HG03575 (cell line): ENCODE measurements at regions not wholly inside any gene's neighbourhood (a gene's known extent, or its start where the extent isn't known, plus 50 kb on each side); places are given as distances from the start of the nearest gene placed in this dataset.

ENCODE experiments used
- ATAC-seq: cut with Tn5 transposase; IDR thresholded peaks from one replicate; pipeline ENCODE4 v1.9.1; 2021; ENCODE audit not compliant: unreplicated experiment, insufficient number of reproducible peaks, low FRiP score; ENCODE audit errors: extremely low read depth

DNA sequence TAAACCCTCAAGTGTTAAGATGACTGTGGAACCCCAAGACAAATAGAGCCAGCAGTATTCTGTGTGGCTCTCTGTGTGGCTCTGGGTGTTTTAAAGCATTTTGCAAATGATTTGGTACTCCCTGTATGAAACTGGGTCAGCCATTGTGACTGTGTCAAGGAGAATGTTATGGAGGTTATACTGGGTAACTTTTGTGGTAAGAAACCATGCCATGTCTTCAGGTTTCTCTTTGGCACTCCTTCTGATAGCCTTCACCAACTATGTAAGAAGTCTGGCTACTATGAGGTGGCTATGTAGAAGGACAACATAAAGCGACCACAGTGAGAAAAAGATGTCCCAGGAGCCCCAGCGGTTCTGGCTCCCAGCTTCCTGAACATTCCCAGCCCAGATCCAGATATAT, 226.6 kb upstream of the RHOBTB1 start:
- no peak for ATAC-seq

DNA sequence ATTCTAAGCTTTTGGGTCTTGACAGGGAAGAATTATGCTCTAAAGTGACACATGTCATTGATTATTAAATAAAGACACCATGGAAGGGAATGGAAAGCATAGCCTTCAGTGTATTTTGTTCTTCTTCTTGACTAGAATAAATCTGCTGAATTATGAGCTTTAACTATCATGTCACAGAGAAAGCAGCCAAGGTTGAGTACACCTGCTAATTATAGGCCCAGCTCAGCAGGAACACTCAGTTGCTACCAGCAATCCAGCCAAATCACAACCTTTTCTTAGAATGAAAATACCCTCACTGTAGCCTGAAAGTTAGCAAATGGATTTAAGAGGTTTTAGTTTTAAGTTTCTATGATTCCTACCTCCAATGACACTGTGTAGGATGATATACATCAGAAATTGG, 225.3 kb upstream of the RHOBTB1 start:
- ATAC-seq, result no peak

DNA sequence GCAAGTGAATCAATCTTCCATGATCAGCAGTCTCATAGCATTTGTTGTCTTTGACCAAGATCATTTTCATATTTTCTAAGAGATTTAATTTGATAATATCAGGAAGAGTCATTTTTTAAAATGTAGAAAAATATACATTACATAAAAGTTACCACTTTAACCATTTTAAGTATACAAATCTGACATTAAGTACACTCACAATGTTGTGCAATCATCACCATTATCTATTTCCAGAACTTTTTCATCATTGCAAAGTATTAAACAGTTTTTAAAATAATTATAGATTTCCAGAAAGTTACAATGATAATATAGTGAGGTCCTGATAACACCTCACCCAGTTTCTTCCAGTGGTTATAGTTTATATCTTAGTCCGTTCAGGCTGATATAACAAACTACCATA, 222.5 kb upstream of the RHOBTB1 start:
- ATAC-seq, result no peak

DNA sequence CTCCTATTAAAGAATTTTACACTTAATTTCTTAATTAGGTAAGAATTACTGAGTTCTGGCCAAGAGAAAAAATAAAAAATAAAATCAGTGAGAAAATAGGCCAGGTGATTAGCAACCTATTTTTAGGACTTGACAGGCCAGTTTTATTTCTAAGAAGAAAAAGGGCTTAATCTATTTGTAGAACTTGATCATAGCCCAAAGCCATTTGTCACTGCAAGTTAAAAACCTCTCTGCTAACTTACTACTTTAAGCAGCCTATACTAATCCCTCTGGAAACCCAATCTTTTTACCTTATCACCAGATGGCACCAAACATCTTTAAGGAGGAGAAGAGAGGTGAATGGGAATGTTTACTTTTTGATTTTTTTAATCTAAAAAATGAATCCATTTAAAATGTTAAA, 222.1 kb upstream of the RHOBTB1 start:
- ATAC-seq, result no peak

DNA sequence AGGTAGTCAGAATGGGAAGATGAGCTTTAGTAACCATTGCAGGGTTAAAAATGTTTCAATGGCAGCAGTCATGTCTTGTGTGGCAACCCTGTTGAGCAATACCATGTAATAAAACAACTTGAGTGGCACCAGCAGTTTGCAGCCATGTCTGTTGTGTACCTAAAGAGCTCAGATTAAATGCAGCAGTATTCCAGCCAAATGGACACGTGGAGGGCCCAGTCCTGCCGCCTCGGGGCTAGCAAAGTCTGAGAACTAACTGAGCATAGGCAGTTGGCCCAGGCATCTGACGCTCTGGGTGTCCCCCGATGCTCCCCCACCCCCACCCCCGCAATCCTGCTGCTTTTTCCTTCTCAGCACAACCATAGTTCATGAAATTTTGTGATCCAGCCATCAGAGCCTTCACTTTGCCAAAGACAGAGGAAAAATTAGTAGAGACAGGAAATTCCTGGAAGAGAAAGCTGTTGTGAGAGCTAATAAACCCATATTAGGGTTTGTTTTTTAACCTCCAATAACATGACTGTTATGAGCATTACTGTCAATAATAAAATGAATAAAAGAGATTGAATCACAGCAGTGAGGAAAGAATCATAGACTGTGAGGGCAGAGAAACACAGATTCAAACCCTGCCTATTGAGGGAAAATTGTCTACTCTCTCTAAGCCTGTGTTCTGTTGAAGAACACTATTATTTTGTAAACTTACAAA, 220.6 kb upstream of the RHOBTB1 start:
- no peak for ATAC-seq

DNA sequence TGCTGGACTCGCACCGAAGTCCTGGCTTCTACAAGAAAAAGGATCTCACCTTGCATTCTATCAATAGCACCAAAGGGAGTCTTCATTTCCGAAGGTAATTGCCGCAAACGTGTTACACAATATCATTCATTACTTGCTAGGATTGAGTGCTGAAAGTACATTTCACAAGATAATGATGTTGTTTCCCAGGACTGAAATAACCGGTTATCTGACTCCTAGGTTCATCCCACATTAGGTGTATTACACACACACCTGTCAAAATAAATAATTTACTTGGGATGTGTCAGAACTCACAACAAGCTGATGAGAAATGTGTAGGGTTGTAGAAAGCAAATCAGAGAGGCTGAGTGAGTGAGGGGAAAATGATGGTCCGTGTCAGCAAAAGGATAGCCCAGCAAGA, 219.4 kb upstream of the RHOBTB1 start:
- no peak for ATAC-seq

DNA sequence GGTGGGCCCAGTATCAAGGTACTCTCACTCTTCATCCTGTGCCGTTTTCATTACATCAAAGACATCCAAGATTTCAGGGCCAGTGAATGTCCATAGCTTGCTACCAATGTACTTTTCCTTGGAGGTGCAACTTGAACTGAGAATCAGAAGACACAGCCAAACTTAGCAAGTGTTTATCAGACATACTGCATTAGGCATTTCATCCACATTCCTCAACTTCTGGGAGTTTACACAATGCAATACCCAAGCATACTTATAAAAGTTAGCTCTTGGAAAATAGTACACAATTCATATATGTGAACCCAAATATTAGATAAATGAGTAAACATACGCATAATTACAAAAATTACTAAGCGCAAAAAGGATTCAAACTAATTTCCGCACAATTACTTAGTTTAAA, 216.3 kb upstream of the RHOBTB1 start:
- ATAC-seq, result no peak

DNA sequence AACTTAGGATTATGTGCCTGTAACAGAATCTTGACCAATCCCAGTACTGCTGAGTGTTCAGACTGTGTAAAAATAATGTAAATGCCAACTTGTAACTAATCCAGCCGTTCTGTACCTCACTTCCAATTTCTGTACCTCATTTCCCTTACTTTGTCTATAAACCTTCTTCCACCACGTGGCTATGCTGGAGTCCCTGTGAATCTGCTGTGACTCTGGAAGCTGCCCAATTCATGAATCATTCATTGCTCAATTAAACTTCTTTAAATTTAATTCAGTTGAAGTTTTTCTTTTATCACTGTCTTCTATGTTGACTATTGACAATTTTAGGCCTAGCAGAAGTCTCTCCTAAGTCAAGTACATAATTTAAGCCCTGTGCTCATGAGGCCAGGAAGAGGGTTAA, 215.3 kb upstream of the RHOBTB1 start:
- no peak for ATAC-seq

DNA sequence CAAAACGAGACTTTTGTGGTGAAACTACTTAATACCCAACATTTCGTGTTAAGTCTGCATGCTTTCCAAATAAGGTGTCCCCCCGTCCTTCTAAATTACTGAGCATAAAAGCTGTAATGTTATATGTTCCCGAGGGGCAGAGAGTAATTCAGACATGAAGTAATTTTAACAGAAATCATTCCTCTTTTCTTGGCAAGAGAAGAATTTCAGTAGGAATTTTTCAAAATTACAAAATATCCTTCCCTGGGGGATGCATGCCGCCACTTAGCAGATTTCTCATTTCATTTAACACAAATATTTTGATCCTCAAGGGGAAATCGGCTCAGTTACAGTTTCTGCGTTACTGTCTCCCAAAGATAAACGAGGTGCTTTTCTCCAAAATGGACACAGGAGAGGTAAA, 213.2 kb upstream of the RHOBTB1 start:
- ATAC-seq, result no peak

DNA sequence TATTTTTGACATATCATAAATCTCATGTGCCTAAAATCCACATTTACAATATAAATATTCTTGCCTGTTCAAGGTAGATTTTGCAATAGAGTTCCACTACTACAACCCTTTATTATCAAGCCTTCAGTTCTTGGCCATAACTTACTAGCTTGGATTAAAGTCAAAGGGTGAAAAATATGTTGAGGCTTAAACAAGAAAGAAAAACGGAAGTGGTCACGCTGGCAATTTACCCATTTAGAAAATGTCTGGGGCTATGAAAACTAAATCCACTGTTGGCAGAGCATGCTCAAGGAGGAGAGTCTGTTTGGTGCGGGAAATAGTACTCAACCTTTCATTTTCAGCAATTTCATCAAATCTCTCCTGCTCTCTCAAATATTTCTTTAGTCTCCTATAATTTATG, 209.8 kb upstream of the RHOBTB1 start:
- ATAC-seq, result no peak

DNA sequence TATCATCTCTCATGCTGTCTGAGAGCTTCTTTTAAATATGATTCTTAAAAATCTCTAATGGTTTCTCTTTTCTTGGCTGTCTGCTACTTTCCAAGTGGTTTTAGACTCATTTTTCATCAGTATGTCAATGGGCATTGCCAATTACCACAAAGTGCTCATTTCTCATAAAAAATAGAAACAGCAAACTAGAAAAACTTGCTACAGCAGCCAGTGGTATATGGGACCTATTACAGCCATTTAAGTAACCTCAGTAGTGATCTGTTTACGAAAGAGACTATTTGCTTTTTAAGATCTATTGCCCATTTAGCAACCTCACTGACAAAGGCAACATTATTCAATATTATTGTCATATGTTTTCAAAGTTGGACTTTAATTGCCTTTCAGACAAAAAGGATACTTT, 207.1 kb upstream of the RHOBTB1 start:
- ATAC-seq, result no peak

DNA sequence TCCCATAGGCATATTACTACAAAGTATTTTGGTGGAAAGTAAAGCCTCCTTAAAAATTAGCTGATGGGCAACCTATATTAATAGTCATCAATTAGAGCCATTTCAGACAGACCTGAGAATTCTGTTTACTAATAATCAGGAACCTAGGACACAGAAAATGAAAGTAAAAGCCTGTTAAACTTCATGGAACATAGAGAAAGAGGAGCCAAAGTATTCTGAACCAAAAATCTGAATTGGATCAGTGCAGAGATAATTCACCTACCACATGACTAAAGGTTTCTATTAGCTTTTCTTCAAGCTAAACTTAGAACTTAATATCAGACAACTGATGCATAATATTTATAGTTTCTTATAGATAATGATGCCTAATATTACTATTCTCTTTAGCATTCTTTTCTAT, 204.5 kb upstream of the RHOBTB1 start:
- no peak for ATAC-seq

DNA sequence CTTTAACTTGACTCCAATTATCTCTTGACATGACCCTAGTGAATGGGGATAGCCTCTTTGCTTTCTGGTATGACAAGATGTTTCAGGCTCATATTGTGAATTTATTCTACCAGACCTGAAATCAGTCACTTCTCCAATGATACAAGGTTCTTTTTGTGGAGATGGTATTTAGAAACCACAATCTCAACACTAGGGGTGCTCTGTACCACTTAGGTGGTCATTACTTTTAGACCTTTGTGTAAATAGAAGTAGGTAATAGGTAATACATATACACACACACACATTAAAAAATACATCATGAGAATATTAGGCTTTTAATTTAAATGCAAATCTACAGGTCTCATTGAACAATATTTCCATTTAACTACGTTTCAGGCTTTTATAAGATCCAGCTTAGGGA, 199.0 kb upstream of the RHOBTB1 start:
- ATAC-seq, result no peak

DNA sequence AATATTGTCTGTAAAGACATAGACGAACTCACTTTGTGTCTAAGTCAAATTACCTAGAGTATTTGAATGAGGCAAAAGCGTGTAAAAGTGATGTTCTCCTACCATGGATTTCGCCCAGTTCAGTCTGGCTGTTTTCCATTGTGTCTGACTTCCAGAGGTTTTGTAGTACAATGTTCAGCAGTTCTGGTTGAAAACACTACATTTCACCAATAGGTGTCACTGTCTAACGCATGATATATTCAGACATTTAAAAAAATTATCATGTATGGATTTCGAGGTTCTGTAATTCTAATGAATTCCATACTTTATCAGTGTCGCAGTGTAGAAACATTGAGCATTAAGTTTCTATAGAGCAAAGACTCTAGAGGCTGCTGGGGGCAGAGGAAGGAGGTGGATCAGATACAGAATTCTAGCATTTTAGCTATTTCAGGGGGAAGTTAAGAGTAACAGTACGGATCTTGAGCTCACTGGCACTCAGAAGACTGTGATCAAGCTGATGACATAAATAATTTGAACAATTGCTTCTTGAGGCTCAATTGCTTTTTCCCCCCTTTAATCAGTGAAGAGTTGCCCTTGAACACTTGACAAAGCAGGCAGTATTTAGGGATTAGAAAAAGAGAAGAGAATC, 196.9 kb upstream of the RHOBTB1 start:
- no peak for ATAC-seq

DNA sequence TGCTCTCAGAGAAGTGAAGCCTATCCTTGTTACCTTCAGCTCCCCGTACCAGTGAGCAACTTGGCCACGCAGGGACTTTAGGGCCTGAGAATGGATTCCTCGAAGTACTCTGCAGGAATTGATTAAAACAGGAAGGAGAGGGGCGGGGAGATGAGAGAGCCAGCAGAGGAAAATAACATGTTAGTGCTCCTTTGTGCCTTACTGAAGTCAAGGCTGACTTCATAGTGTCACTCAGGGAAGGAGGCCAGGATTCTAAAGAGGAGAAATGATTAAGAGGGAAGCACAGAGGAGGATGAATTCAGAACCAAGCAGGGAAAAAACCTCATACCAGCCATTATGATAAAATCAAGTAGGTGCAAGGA, 195.6 kb upstream of the RHOBTB1 start:
- ATAC-seq, result no peak

DNA sequence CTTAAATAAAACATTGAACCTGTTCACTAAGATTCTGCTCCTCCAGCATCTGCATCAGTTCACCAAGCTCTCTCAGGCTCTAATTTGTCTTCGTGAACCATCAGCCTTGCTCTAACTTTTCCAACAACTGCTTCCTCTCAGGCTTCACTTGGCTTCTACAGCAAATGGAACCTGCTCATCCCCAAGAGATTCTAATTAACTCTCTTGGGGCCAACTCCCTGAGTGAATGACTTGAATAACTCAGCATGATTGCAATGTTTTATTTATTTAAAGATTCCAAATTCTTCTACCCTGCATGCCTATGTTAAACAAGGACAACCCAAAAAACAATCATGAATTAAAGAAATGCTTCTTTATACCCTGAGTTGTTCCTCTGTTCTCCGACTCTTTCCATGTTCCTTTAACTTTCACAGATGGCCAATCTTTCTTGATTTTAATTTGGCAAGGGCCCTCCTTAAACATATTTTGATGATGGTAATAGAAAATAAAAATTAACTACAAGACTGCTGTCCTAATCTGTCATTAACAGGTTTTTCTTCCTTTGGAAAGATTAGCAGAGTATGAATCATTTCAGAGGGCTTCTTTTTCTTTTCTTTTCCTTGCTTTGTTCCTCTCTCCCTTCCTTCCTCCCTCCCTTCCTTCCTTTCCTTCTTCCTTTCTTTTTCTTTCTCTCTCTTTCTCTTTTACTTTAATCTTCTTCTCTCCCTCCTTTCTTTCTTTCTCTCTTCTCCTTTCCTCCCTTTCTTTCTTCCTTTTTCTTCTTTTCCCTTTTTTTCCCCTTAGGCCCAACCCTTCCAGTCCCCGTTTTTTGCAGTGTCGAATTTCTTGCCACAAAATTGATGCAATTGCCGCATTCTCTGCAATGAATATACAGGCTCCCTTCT, 195.0 kb upstream of the RHOBTB1 start:
- no peak for ATAC-seq

DNA sequence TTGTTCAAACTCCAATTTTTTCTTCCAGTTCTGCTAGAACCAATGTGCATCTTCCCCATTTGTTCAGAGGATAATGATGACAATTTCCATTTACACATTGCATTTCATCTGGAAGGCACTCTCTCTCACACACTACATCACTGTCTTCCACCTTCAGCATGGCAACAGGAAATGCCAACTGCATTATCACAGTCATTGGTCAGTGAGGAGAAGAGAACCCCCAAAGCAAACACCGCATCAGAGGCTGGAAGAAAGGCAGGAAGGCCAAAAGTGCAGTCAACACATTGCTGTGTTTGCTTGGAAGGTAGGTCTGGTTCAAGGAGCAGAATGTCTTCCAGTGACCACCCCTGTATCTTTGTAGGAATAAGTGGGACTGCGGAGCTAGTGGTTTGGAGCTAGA, 192.2 kb upstream of the RHOBTB1 start:
- no peak for ATAC-seq

DNA sequence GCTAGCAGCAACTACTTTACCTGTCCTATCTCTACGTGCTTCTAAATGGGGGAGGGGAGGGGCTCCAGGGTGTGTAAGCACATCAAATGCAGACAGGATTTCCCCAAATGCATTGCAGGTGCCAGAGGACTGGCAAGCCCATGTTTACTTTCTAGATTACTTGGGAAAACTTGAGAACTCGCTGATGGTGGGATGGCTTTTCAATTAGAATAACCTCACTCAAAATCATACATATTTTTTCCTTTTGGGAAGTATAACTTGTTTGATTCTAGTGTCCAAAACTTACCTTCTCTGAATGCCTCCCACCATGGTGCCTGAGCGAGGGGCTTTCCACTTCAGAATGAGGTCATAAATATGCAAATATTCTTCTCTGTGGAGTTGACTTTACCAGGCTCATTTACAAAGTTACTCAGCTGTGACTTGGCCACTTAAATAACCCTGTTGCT, 191.3 kb upstream of the RHOBTB1 start:
- peak; percentile 89 for ATAC-seq

DNA sequence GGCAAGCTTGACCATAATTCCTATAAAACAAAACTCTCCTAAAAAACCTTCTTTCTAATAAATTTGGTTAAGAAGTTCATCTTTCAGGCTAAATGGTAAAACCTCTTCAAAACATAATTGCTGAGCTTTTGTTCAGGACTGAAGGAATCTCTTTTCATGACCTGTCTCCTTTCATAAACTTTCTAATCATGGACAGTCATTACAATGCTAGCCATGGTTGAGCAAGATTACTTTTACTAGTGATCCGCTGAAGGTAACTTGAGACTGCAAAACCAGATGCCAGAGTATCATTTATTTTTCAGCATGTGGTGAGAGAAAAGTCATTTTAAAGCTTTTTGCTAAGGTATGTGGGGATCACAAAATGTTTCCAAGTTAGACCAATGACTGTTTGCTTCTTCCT, 186.4 kb upstream of the RHOBTB1 start:
- no peak for ATAC-seq

DNA sequence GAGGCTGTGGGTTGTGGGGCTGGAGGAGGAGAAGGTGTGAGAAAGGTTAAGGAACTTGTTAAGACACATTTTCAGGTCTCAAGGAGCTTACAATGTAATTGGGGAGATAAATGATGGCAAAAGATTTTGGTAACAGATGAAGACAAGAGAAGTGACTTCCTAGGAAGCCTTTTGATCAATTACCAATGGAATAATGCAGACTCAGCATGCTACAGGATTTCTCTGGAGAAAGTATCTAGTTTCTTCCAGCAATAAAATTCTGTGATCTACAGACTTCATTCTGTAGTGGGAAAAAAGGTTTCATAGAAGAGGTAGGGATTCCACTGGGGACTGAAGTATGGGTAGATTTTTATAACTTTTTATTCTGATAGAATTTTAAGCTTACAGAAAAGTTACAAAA, 184.2 kb upstream of the RHOBTB1 start:
- ATAC-seq, result no peak
